ENCODE measurements at regions not wholly inside any gene's neighbourhood (a gene's known extent, or its start where the extent isn't known, plus 50 kb on each side); places are given as distances from the start of the nearest gene placed in this dataset.

DNA sequence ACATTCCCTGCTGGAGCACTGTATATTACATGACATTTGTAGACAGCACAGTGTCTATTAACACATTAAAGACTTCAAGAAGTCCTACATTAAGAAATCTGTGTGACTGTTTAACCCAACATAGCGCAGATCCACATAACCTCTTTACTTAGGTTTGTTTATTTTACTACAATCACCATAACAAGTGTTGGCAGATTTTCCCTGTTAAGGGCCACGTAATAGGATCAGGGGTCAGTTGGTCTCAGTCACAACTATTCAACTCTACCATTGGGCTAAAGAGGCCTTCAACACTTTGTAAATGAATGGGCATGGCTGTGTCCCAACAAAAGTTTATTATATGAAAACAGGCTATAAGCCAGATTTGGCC lies 51.3 kb upstream of the ADORA2B start:
- Histone ChIP-seq H3K9me3 (ENCODE audit: control insufficient read depth, insufficient read depth, low read depth, low read length) (no peaks in the 10 kb centered on the region), H3K79me2 (ENCODE audit: control insufficient read depth, insufficient read depth, low read length) (no peaks in the 10 kb centered on the region), H3K27ac (ENCODE audit: insufficient read depth, low read length) (no peak overlapping the region), H3K4me2 (ENCODE audit: extremely low read depth, insufficient read depth, low read length) (no peak overlapping the region), H3K27me3 (ENCODE audit: control insufficient read depth, insufficient read depth, low read length) (no peaks in the 10 kb centered on the region), H4K20me1 (ENCODE audit: control insufficient read depth, extremely low read depth, insufficient read depth, low read length) (no peaks in the 10 kb centered on the region), H3K36me3 (ENCODE audit: control insufficient read depth, insufficient read depth, low read length) (no peaks in the 10 kb centered on the region), H2AFZ (ENCODE audit: low read length) (no peak overlapping the region), H3K4me3 (replicated peaks in 1 of 4; ENCODE audit: control extremely low read depth in 1 of 4, insufficient read depth in 1 of 4, low read depth in 3 of 4, low read length in 4 of 4) (no peak overlapping the region), H3K4me1 (ENCODE audit: control insufficient read depth, extremely low read depth, insufficient read depth, low read length) (no peaks in the 10 kb centered on the region), H3K9ac (ENCODE audit: insufficient read depth, low read length) (no peak overlapping the region)
- no peak for TF ChIP-seq EZH2 (IDR thresholded peaks at IDR 0.05; ENCODE audit: low read length, missing control alignments)
- no peak for TF ChIP-seq CTCF (conservative IDR thresholded peaks at IDR 0.05 in 1 of 2, IDR thresholded peaks at IDR 0.05 in 1 of 2; ENCODE audit: low read depth in 1 of 2, low read length in 2 of 2)
- peak; percentile 39 to 79 for DNase-seq (ENCODE audit: low read depth in 2 of 2)

DNA sequence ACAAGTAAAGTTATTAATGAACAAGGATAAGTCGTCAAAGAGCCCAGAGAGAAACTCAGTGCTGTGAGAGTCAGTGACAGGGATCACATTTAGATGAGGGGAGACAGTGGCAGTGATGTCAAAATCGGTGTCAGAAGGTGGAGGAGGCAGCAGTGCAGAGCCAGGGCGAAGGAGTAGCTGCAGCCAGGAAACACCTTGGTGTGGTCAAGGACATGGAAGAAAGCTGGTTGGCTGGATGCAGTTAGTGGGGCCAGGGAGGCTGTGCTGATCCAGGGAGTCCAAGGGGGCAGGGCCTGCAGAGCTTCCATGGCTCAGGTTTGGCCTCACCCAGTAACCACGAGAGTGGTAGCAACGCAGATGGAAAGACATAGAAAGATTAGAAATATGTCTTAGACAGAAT lies 50.7 kb upstream of the ADORA2B start:
- H3K27ac ChIP-seq (ENCODE audit: insufficient read depth, low read length), result no peak overlapping the region
- no peaks in the 10 kb centered on the region for H3K79me2 ChIP-seq (ENCODE audit: control insufficient read depth, insufficient read depth, low read length)
- no peaks in the 10 kb centered on the region for H3K36me3 ChIP-seq (ENCODE audit: control insufficient read depth, insufficient read depth, low read length)
- H3K9ac ChIP-seq (ENCODE audit: insufficient read depth, low read length), result no peak overlapping the region
- no peak overlapping the region for H2AFZ ChIP-seq (ENCODE audit: low read length)
- no peak for DNase-seq (ENCODE audit: low read depth in 2 of 2)
- H3K27me3 ChIP-seq (ENCODE audit: control insufficient read depth, insufficient read depth, low read length), result no peaks in the 10 kb centered on the region
- no peak for TF ChIP-seq CTCF (conservative IDR thresholded peaks at IDR 0.05 in 1 of 2, IDR thresholded peaks at IDR 0.05 in 1 of 2; ENCODE audit: low read depth in 1 of 2, low read length in 2 of 2)
- TF ChIP-seq EZH2 (IDR thresholded peaks at IDR 0.05; ENCODE audit: low read length, missing control alignments), result no peak
- H3K4me1 ChIP-seq (ENCODE audit: control insufficient read depth, extremely low read depth, insufficient read depth, low read length), result no peaks in the 10 kb centered on the region
- H3K9me3 ChIP-seq (ENCODE audit: control insufficient read depth, insufficient read depth, low read depth, low read length), result no peaks in the 10 kb centered on the region
- no peak overlapping the region for H3K4me3 ChIP-seq (replicated peaks in 1 of 4; ENCODE audit: control extremely low read depth in 1 of 4, insufficient read depth in 1 of 4, low read depth in 3 of 4, low read length in 4 of 4)
- no peaks in the 10 kb centered on the region for H4K20me1 ChIP-seq (ENCODE audit: control insufficient read depth, extremely low read depth, insufficient read depth, low read length)
- H3K4me2 ChIP-seq (ENCODE audit: extremely low read depth, insufficient read depth, low read length), result no peak overlapping the region

DNA sequence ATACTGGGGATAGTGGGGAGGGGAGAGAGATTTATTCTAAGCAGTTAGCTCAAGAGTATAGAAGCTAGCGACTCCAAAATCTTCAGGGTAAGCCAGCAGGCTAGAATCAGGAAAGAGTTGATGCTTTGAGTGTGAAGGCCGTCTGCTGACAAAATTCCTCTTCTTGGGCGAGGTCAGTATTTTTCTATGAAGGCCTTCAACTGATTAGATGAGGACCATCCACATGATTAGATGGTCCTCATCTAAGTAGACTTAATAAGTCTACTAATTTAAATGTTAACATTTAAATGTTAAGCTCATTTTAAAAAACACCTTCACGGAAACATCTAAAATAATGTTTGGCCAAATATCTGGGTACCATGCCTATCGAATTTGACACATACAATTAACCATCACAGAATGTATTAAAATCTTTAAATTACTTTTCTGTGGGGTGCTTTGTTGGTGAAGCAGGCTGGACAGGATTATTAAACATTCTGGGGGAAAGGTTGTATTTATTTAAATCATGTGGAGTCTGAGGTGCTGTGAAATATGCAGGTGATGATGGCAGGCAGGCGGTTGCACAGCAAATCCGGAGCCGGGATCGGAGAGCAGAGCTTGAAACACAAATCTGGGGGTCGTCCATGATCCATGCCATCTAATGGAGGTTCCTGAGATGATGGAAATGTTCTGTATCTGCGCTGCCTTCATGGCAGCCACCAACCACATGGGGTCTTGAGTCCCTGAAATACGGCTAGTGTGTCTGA lies 49.8 kb upstream of the ADORA2B start:
- H3K27me3 ChIP-seq (ENCODE audit: control insufficient read depth, insufficient read depth, low read length), result no peaks in the 10 kb centered on the region
- H3K4me1 ChIP-seq (ENCODE audit: control insufficient read depth, extremely low read depth, insufficient read depth, low read length), result no peaks in the 10 kb centered on the region
- no peaks in the 10 kb centered on the region for H3K9me3 ChIP-seq (ENCODE audit: control insufficient read depth, insufficient read depth, low read depth, low read length)
- H2AFZ ChIP-seq (ENCODE audit: low read length), result no peak overlapping the region
- no peak overlapping the region for H3K4me3 ChIP-seq (replicated peaks in 1 of 4; ENCODE audit: control extremely low read depth in 1 of 4, insufficient read depth in 1 of 4, low read depth in 3 of 4, low read length in 4 of 4)
- no peaks in the 10 kb centered on the region for H3K36me3 ChIP-seq (ENCODE audit: control insufficient read depth, insufficient read depth, low read length)
- no peak for DNase-seq (ENCODE audit: low read depth in 2 of 2)
- no peak overlapping the region for H3K27ac ChIP-seq (ENCODE audit: insufficient read depth, low read length)
- H3K4me2 ChIP-seq (ENCODE audit: extremely low read depth, insufficient read depth, low read length), result no peak overlapping the region
- no peak overlapping the region for H3K9ac ChIP-seq (ENCODE audit: insufficient read depth, low read length)
- no peaks in the 10 kb centered on the region for H3K79me2 ChIP-seq (ENCODE audit: control insufficient read depth, insufficient read depth, low read length)
- H4K20me1 ChIP-seq (ENCODE audit: control insufficient read depth, extremely low read depth, insufficient read depth, low read length), result no peaks in the 10 kb centered on the region
- no peak for TF ChIP-seq CTCF (conservative IDR thresholded peaks at IDR 0.05 in 1 of 2, IDR thresholded peaks at IDR 0.05 in 1 of 2; ENCODE audit: low read depth in 1 of 2, low read length in 2 of 2)

Data from fibroblast of lung (primary cell).